NT2/D1 (cell line): ENCODE measurements at regions not wholly inside any gene's neighbourhood (a gene's known extent, or its start where the extent isn't known, plus 50 kb on each side); places are given as distances from the start of the nearest gene placed in this dataset.

ENCODE experiments used
- DNase-seq: peaks from one replicate; pipeline ENCODE4 v3.0.0-alpha.2; 2011; ENCODE audit warnings: low read depth, low spot score
- H3K27me3 ChIP-seq: 2 replicates; pipeline ENCODE4 v1.6.0; 2011; ENCODE audit warnings: mild to moderate bottlenecking; ENCODE audit not compliant: insufficient read length, insufficient read depth
- H3K36me3 ChIP-seq: 2 replicates; pipeline ENCODE4 v1.6.1; 2011; ENCODE audit warnings: mild to moderate bottlenecking, low read length, mixed read lengths; ENCODE audit not compliant: insufficient read depth, insufficient read length
- H3K4me1 ChIP-seq: 2 replicates; pipeline ENCODE4 v1.5.1; 2011; ENCODE audit not compliant: insufficient read depth, insufficient read length
- H3K4me3 ChIP-seq: 2 replicates; pipeline ENCODE4 v1.5.1; 2011; ENCODE audit warnings: low read depth; ENCODE audit not compliant: insufficient read length
- H3K9ac ChIP-seq: 2 replicates; pipeline ENCODE4 v1.6.0; 2011; ENCODE audit warnings: low read depth; ENCODE audit not compliant: insufficient read length
- H3K9me3 ChIP-seq: 2 replicates; pipeline ENCODE4 v1.5.1; 2011; ENCODE audit warnings: mild to moderate bottlenecking, low read length; ENCODE audit not compliant: insufficient read depth
- SUZ12 ChIP-seq: IDR thresholded peaks from 2 replicates; pipeline ENCODE4 v1.6.1; 2011; ENCODE audit not compliant: insufficient read length, insufficient read depth; ENCODE audit errors: extremely low read depth
- YY1 ChIP-seq: IDR thresholded peaks from 2 replicates; pipeline ENCODE4 v1.6.1; 2011; ENCODE audit not compliant: insufficient read length, insufficient read depth
- ZNF274 ChIP-seq: IDR thresholded peaks from 2 replicates; pipeline ENCODE4 v1.6.1; 2011; ENCODE audit warnings: mild to moderate bottlenecking, low read depth, low read length

DNA sequence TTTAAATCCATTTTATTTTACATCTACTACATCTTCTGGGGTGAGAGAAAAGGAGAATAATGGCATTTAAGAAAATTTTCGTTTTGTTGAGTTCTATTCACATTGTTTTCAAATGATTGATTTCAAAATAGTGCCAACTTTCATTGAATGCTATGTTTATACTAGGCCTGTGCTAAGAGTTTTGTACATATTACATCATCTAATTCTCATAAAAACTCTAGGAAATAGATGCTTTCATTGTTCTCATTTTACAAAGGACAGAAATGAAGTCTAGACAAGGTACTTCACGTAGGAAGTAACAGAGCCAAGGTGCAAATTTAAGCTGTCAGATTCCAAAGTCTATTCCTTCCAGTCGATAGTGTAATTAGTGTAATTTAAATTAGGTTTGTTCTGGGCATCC lies 402.8 kb upstream of the UBE2E3 start:
- no peak for DNase-seq
- TF ChIP-seq YY1 (no peak), ZNF274 (no peak), SUZ12 (no peak)

DNA sequence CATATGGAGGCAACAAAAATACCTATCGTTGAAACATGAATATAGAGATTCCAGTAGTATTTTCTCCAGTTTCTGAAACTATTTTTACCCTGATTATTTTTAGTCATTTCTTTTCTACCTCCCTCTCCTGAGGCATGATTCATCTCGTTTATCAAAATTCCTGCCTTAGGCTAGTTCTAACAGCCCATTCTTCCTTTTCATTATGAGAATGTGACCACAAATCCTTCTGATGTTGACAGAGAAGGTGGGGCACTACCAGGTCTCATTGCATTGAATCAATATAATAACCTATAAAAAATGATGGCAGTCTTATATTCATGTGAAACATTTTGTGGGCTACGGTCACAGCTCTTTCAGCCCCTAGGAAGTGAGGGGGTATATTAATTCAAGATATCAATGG lies 406.5 kb upstream of the UBE2E3 start:
- no peak for TF ChIP-seq YY1
- TF ChIP-seq SUZ12 = no peak
- no peak for TF ChIP-seq ZNF274
- Histone ChIP-seq H3K27me3 (no peaks in the 10 kb centered on the region), H3K9me3 (no peaks in the 10 kb centered on the region), H3K9ac (no peak overlapping the region), H3K36me3 (no peaks in the 10 kb centered on the region), H3K4me3 (no peak overlapping the region), H3K4me1 (no peaks in the 10 kb centered on the region)
- DNase-seq = no peak

More for the DNA sequence above, 402.8 kb upstream of the UBE2E3 start:
- H3K4me3 ChIP-seq = no peak overlapping the region
- H3K36me3 ChIP-seq = no peaks in the 10 kb centered on the region
- H3K9ac ChIP-seq = no peak overlapping the region
- H3K4me1 ChIP-seq = no peaks in the 10 kb centered on the region
- H3K27me3 ChIP-seq = no peaks in the 10 kb centered on the region
- no peaks in the 10 kb centered on the region for H3K9me3 ChIP-seq

- no peaks in the 10 kb centered on the region for H3K27me3 ChIP-seq
- no peak overlapping the region for H3K9ac ChIP-seq
- no peak for DNase-seq
- H3K36me3 ChIP-seq = no peaks in the 10 kb centered on the region
- TF ChIP-seq YY1 = no peak
- TF ChIP-seq ZNF274 = no peak
- no peak for TF ChIP-seq SUZ12
- H3K4me3 ChIP-seq = no peak overlapping the region
- H3K4me1 ChIP-seq = no peaks in the 10 kb centered on the region
- no peaks in the 10 kb centered on the region for H3K9me3 ChIP-seq
Measured at GRCh38 chr2:180572346-180572745, 408.1 kb upstream of the UBE2E3 start.

GRCh38 chr2:180571559-180571958 lies 408.8 kb upstream of the UBE2E3 start:
- TF ChIP-seq ZNF274 (no peak), YY1 (no peak), SUZ12 (no peak)
- no peak overlapping the region for H3K9ac ChIP-seq
- no peak for DNase-seq

DNA sequence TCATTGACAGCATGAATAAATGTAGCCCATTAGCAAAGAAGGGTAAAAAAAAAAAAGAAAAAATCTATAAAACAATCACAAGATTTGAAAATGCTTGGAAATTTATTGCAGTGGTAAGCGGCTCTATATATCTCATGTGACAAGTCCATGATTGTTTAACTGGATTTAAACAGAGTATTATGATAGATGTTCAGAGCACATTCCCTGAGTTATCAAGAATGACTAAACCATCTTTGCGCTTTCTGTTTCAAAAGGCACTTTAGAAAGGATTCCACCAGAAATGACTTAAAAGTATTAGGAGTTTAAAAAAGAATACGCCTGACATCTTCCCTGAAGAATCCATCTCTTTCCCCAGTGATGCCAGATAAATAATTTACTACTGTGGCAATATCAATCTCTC lies 409.5 kb upstream of the UBE2E3 start:
- no peaks in the 10 kb centered on the region for H3K27me3 ChIP-seq
- no peaks in the 10 kb centered on the region for H3K36me3 ChIP-seq
- no peak overlapping the region for H3K9ac ChIP-seq
- H3K9me3 ChIP-seq = no peaks in the 10 kb centered on the region
- DNase-seq = no peak
- no peak overlapping the region for H3K4me3 ChIP-seq
- H3K4me1 ChIP-seq = no peaks in the 10 kb centered on the region
- no peak for TF ChIP-seq ZNF274
- TF ChIP-seq SUZ12 = no peak
- no peak for TF ChIP-seq YY1

More at GRCh38 chr2:180571559-180571958, 408.8 kb upstream of the UBE2E3 start:
- H3K4me1 ChIP-seq = no peaks in the 10 kb centered on the region
- H3K4me3 ChIP-seq = no peak overlapping the region
- no peaks in the 10 kb centered on the region for H3K27me3 ChIP-seq
- H3K9me3 ChIP-seq = no peaks in the 10 kb centered on the region
- no peaks in the 10 kb centered on the region for H3K36me3 ChIP-seq

DNA sequence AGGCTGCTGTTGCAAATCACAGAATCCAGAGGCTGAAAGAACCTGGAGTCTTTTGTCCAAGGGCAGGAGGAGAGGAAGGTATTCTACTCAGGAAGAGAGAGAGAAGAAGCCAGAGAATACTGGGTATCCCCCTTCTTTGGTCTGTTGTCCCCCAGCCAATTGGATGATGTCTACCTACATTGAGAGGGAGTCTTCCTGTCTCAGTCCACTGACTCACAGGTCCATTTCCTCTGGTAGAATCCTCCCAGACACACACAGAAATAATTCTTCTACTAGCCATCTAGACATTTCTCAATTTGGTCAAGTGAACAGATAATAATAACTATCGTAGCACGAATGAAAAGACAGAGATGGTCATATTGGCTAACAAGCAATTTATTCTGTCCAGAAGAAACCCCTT lies 416.4 kb upstream of the UBE2E3 start:
- no peaks in the 10 kb centered on the region for H3K4me1 ChIP-seq

GRCh38 chr2:180562378-180562777 lies 418.0 kb upstream of the UBE2E3 start:
- Histone ChIP-seq H3K27me3 (no peaks in the 10 kb centered on the region), H3K4me1 (no peaks in the 10 kb centered on the region), H3K9ac (no peak overlapping the region), H3K36me3 (no peaks in the 10 kb centered on the region), H3K4me3 (no peak overlapping the region), H3K9me3 (no peaks in the 10 kb centered on the region)
- no peak for DNase-seq
- TF ChIP-seq YY1 = no peak
- no peak for TF ChIP-seq SUZ12
- TF ChIP-seq ZNF274 = no peak

More for the DNA sequence above, 416.4 kb upstream of the UBE2E3 start:
- H3K9me3 ChIP-seq = no peaks in the 10 kb centered on the region
- TF ChIP-seq SUZ12 (no peak), ZNF274 (no peak), YY1 (no peak)
- H3K9ac ChIP-seq = no peak overlapping the region
- no peak for DNase-seq
- no peaks in the 10 kb centered on the region for H3K27me3 ChIP-seq
- H3K4me3 ChIP-seq = no peak overlapping the region
- H3K36me3 ChIP-seq = no peaks in the 10 kb centered on the region
